Lung (tissue), 11 donors: ENCODE measurements at regions not wholly inside any gene's neighbourhood (a gene's known extent, or its start where the extent isn't known, plus 50 kb on each side); places are given as distances from the start of the nearest gene placed in this dataset.

ENCODE experiments used
- ATAC-seq: fragments of 200-7000 bp; cut with Tn5 transposase; one replicate; pipeline ENCODE4 v1.9.1; 2020; ENCODE audit warnings: moderate number of reproducible peaks; ENCODE audit not compliant: insufficient read depth, low FRiP score
- DNase-seq, 3 donors: peaks; one replicate each; pipeline ENCODE4 v3.0.0-alpha.2; 2013 to 2017
- H3K27ac ChIP-seq, 2 donors: one replicate each; pipeline ENCODE4 v1.5.1; 2013; ENCODE audit warnings: mild to moderate bottlenecking in 2 of 2, moderate library complexity in 2 of 2, control low read depth in 1 of 2, inconsistent platforms in 1 of 2, low read depth in 1 of 2, low read length in 1 of 2
- H3K27me3 ChIP-seq, 3 donors: one replicate each; pipeline ENCODE4 v1.5.1; 2013; ENCODE audit warnings: low read length in 2 of 3; ENCODE audit not compliant: control insufficient read depth in 3 of 3, insufficient read depth in 3 of 3
- H3K36me3 ChIP-seq, 4 donors: one replicate each; pipeline ENCODE4 v1.5.1; 2013; ENCODE audit warnings: low read length in 4 of 4, mild to moderate bottlenecking in 1 of 4, moderate library complexity in 1 of 4; ENCODE audit not compliant: control insufficient read depth in 4 of 4, insufficient read depth in 4 of 4
- H3K4me1 ChIP-seq, 5 donors: one replicate each; pipeline ENCODE4 v1.5.1; 2013; ENCODE audit warnings: low read length in 5 of 5, mild to moderate bottlenecking in 2 of 5, moderate library complexity in 1 of 5; ENCODE audit not compliant: control insufficient read depth in 5 of 5, insufficient read depth in 5 of 5
- H3K4me3 ChIP-seq: one replicate; pipeline ENCODE4 v1.5.1; 2013; ENCODE audit warnings: mild to moderate bottlenecking, control low read depth, moderate library complexity
- H3K9ac ChIP-seq, 2 donors: one replicate each; pipeline ENCODE4 v1.5.1; 2013; ENCODE audit warnings: low read length in 2 of 2, control low read depth in 1 of 2; ENCODE audit not compliant: insufficient read depth in 1 of 2
- H3K9me3 ChIP-seq, 4 donors: one replicate each; pipeline ENCODE4 v1.5.1; 2013; ENCODE audit warnings: low read length in 3 of 4, mild to moderate bottlenecking in 1 of 4, moderate library complexity in 1 of 4; ENCODE audit not compliant: control insufficient read depth in 4 of 4, insufficient read depth in 3 of 4
- CTCF ChIP-seq: IDR thresholded peaks from 2 replicates; pipeline ENCODE4 v1.5.1; 2012; ENCODE audit warnings: mild to moderate bottlenecking; ENCODE audit errors: control extremely low read depth, extremely low read depth
- WGBS, 2 donors: extraction: QIAGEN DNeasy Blood & Tissue Kit; methylation state at CpG; one replicate each; pipeline ENCODE4 v1.1.7; 2013; 5-methylcytosine and 5-hydroxymethylcytosine counted together
- donor health status: control.
- donor health status: control.
- donor health status: Bipolar disorder and iron deficiency.
- donor health status: healthy.
- donor health status: DM: yes; HTN: yes; CAD: no.

GRCh38 chr3:145721273-145721805 is 439.6 kb downstream of the PLOD2 start:
- Histone ChIP-seq H3K4me1 (no peaks in the 10 kb centered on the region), H3K4me3 (no peak overlapping the region), H3K9me3 (no peaks in the 10 kb centered on the region), H3K27ac (no peak overlapping the region), H3K36me3 (no peaks in the 10 kb centered on the region), H3K9ac (no peak overlapping the region), H3K27me3 (no peaks in the 10 kb centered on the region)
- no peak for DNase-seq
- TF ChIP-seq CTCF, result no peak
- 93 to 96% methylated on average over 3 of the region's 3 CpGs for WGBS, 2 donors
- ATAC-seq, result no peak

DNA sequence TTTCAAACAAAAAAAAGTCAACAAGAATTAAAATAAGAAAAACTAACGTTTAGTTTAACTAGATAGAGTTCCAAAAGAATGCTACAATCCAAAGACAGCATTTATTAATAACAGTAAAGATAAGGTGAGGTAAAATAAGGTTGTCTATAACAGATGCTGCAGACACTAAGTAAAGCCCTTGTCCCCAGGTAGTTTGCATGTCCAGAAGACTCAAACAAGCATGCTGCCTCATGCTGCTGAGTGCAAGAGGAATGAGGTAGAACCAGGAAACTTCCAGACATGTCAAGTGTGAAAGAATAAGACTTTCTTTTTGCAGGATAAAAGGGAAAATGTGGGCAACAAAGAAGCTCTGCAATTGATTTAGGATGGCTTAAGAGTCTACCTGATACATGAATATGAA is 439.2 kb downstream of the PLOD2 start:
- DNase-seq (no peak), ATAC-seq (no peak)
- Histone ChIP-seq H3K27me3 (no peaks in the 10 kb centered on the region), H3K27ac (no peak overlapping the region), H3K9me3 (no peaks in the 10 kb centered on the region), H3K9ac (no peak overlapping the region), H3K4me1 (no peaks in the 10 kb centered on the region), H3K4me3 (no peak overlapping the region), H3K36me3 (no peaks in the 10 kb centered on the region)
- TF ChIP-seq CTCF, result no peak
- 75 to 85% methylated on average over 1 of the region's 1 CpG for WGBS, 2 donors

GRCh38 chr3:145727476-145727875 is 433.5 kb downstream of the PLOD2 start:
- no peak for ATAC-seq
- H3K9me3 ChIP-seq, result no peaks in the 10 kb centered on the region
- H3K4me1 ChIP-seq, result no peaks in the 10 kb centered on the region
- DNase-seq, result no peak
- 94% methylated on average over 3 of the region's 3 CpGs for WGBS, 2 donors
- no peaks in the 10 kb centered on the region for H3K36me3 ChIP-seq
- TF ChIP-seq CTCF, result no peak
- H3K9ac ChIP-seq, result no peak overlapping the region
- no peak overlapping the region for H3K27ac ChIP-seq
- H3K4me3 ChIP-seq, result no peak overlapping the region
- H3K27me3 ChIP-seq, result no peaks in the 10 kb centered on the region

DNA sequence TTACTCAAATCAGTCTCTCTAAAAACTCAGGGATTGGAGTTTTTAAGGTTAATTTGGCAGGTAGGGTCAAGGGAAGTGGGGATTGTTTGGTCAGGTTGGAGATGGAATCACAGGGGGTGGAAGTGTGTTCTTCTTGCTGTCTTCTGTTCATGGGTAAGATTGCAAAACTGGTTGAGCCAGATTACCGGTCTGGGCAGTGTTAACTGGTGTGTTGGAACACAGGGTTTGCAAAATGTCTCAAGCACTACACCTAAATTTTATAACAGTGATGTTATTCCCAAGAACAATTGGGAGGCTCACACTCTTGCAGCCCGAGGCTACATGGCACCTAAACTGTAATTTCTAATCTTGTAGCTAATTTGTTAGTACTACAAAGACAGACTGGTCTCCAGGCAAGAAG is 425.4 kb downstream of the PLOD2 start:
- 65% methylated on average over 2 of the region's 2 CpGs for WGBS, 2 donors
- H3K27me3 ChIP-seq, result no peaks in the 10 kb centered on the region
- no peak overlapping the region for H3K27ac ChIP-seq
- no peak overlapping the region for H3K9ac ChIP-seq
- no peaks in the 10 kb centered on the region for H3K9me3 ChIP-seq
- DNase-seq (no peak), ATAC-seq (no peak)
- no peaks in the 10 kb centered on the region for H3K4me1 ChIP-seq
- H3K36me3 ChIP-seq, result no peaks in the 10 kb centered on the region
- no peak for TF ChIP-seq CTCF
- H3K4me3 ChIP-seq, result no peak overlapping the region
